GM12878 (cell line): ENCODE measurements at regions not wholly inside any gene's neighbourhood (a gene's known extent, or its start where the extent isn't known, plus 50 kb on each side); places are given as distances from the start of the nearest gene placed in this dataset.

Experiments used
- ATAC-seq: fragments of 200-7000 bp; cut with Tn5 transposase; 3 replicates; pipeline ENCODE4 v1.9.1; 2020; ENCODE audit warnings: mild to moderate bottlenecking, moderate library complexity
- BruUV-seq: library from RNA; stranded (reverse); fragments of 400-500 nt; replicated peaks from 2 replicates; lab custom pipeline; 2021; lab: Mats Ljungman, UMichigan
- CTCF ChIA-PET: fragments of 300-600 bp; sonication (Branson Sonifier 250); formaldehyde crosslinking; extraction: SDS; loops from one replicate; lab custom pipeline; 2021; ENCODE audit warnings: inconsistent platforms; lab: Yijun Ruan, JAX
- POLR2A ChIA-PET: fragments of 350-600 bp; formaldehyde crosslinking; extraction: SDS; loops from one replicate; lab custom pipeline; 2021; ENCODE audit warnings: inconsistent platforms; lab: Charles Lee
- RAD21 ChIA-PET: fragments of 300-600 bp; sonication (Branson Sonifier 250); formaldehyde crosslinking; loops from one replicate; lab custom pipeline; 2023; ENCODE audit warnings: antibody characterized with exemption; ENCODE audit not compliant: unreplicated experiment; lab: Charles Lee
- SMC1A ChIA-PET: fragments of 300-600 bp; sonication (Branson Sonifier 250); formaldehyde crosslinking; loops from one replicate; lab custom pipeline; 2023; ENCODE audit not compliant: unreplicated experiment, uncharacterized antibody; lab: Charles Lee
- DNase-seq: peaks from one replicate; pipeline ENCODE4 v3.0.0-alpha.2; 2011; ENCODE audit warnings: low read depth, low spot score
- FAIRE-seq: peaks from 3 replicates; lab custom pipeline; 2011; peaks lifted over from hg19 to GRCh38; lab: Jason Lieb, UNC
- H2AFZ ChIP-seq: 2 replicates; pipeline ENCODE4 v1.6.0; 2011; ENCODE audit warnings: low read depth, low read length, control low read depth; ENCODE audit not compliant: control insufficient read depth
- H3K27ac ChIP-seq: 2 replicates; pipeline ENCODE4 v1.5.1; 2011; ENCODE audit warnings: control low read depth; ENCODE audit not compliant: control insufficient read depth, insufficient read depth
- H3K27me3 ChIP-seq, 2 experiments: replicated peaks in 1 of 2; 2 replicates each; pipeline versions ENCODE4 v1.6.0 to v1.6.1; 2011; ENCODE audit warnings: low read length in 1 of 2; ENCODE audit not compliant: control insufficient read depth in 2 of 2, insufficient read depth in 2 of 2
- H3K36me3 ChIP-seq, 2 experiments: 2 replicates each; pipeline ENCODE4 v1.5.1; 2011; ENCODE audit warnings: low read length in 1 of 2; ENCODE audit not compliant: control insufficient read depth in 2 of 2, insufficient read depth in 2 of 2
- H3K4me1 ChIP-seq: 2 replicates; pipeline ENCODE4 v1.6.1; 2011; ENCODE audit warnings: mild to moderate bottlenecking, low read length, moderate library complexity, mixed read lengths; ENCODE audit not compliant: control insufficient read depth, insufficient read depth
- H3K4me2 ChIP-seq: 2 replicates; pipeline ENCODE4 v1.6.0; 2011; ENCODE audit warnings: control low read depth; ENCODE audit not compliant: control insufficient read depth, insufficient read depth
- H3K4me3 ChIP-seq: fragments of 200-600 bp; sonication (generic); 2 replicates; pipeline ENCODE4 v1.5.1; 2016
- H3K79me2 ChIP-seq: 2 replicates; pipeline ENCODE4 v1.6.0; 2011; ENCODE audit warnings: low read length; ENCODE audit not compliant: control insufficient read depth, insufficient read depth
- H3K9ac ChIP-seq: 2 replicates; pipeline ENCODE4 v1.8.0; 2011; ENCODE audit warnings: low read length, control low read depth, mixed read lengths; ENCODE audit not compliant: control insufficient read depth, insufficient read depth
- H3K9me3 ChIP-seq: replicated peaks from 3 replicates; pipeline ENCODE4 v1.5.1; 2011; ENCODE audit warnings: mild to moderate bottlenecking, low read length; ENCODE audit not compliant: control insufficient read depth, insufficient read depth
- H4K20me1 ChIP-seq: 2 replicates; pipeline ENCODE4 v1.6.0; 2011; ENCODE audit not compliant: control insufficient read depth, insufficient read depth
- BCLAF1 ChIP-seq: fragments of 450-650 bp; IDR thresholded peaks from 2 replicates; pipeline ENCODE4 v1.6.1; 2017; ENCODE audit warnings: antibody characterized with exemption, mild to moderate bottlenecking, moderate library complexity
- CEBPZ ChIP-seq: fragments of 150-350 bp; IDR thresholded peaks from 2 replicates; pipeline ENCODE4 v1.6.1; 2016; ENCODE audit warnings: low read depth, low read length
- CREM ChIP-seq: IDR thresholded peaks from 2 replicates; pipeline ENCODE4 v1.6.1; 2014; ENCODE audit warnings: antibody characterized with exemption, low read depth
- IKZF1 ChIP-seq: fragments of 450-650 bp; conservative IDR thresholded peaks from 2 replicates; pipeline ENCODE4 v1.6.1; 2017; ENCODE audit warnings: antibody characterized with exemption, mild to moderate bottlenecking
- JUNB ChIP-seq: IDR thresholded peaks from 2 replicates; pipeline ENCODE4 v1.6.1; 2016; ENCODE audit warnings: antibody characterized with exemption, mild to moderate bottlenecking
- MYB ChIP-seq: fragments of 150-350 bp; IDR thresholded peaks from 2 replicates; pipeline ENCODE4 v1.6.1; 2014; ENCODE audit warnings: mild to moderate bottlenecking, low read depth, low read length, borderline replicate concordance
- RB1 ChIP-seq: fragments of 450-650 bp; formaldehyde crosslinking; IDR thresholded peaks from 2 replicates; pipeline ENCODE4 v1.6.1; 2017; ENCODE audit warnings: mild to moderate bottlenecking, borderline replicate concordance
- SIX5 ChIP-seq: IDR thresholded peaks from 2 replicates; pipeline ENCODE4 v1.6.1; 2011; ENCODE audit warnings: mild to moderate bottlenecking, low read depth, low read length, moderate library complexity; ENCODE audit not compliant: severe bottlenecking
- STAT1 ChIP-seq: fragments of 450-650 bp; conservative IDR thresholded peaks from 2 replicates; pipeline ENCODE4 v1.6.1; 2014; ENCODE audit warnings: antibody characterized with exemption, mild to moderate bottlenecking
- ZBTB33 ChIP-seq: fragments of 450-650 bp; IDR thresholded peaks from 2 replicates; pipeline ENCODE4 v1.6.1; 2017; ENCODE audit warnings: mild to moderate bottlenecking
- WGBS: methylation state at CpG from one replicate; pipeline ENCODE4 v1.1.6; 2016; ENCODE audit warnings: low lambda C conversion rate; ENCODE audit not compliant: insufficient replicate concordance, insufficient coverage; ENCODE audit errors: missing lambda C conversion rate; 5-methylcytosine and 5-hydroxymethylcytosine counted together
- in situ Hi-C: fragments of 300-500 bp; cut with MboI; formaldehyde crosslinking; loops from 9 replicates; pipeline ENCODE4 v1.14.3; 2018; ENCODE audit warnings: mixed read lengths
- intact Hi-C: fragments of 100-400 bp; cut with micrococcal nuclease; formaldehyde crosslinking; loops from one replicate; pipeline ENCODE4 v1.14.2; 2022; ENCODE audit not compliant: unreplicated experiment
- TF ChIP-seq, protein P1 (sequence below): fragments of 450-650 bp; IDR thresholded peaks from 2 replicates; pipeline ENCODE4 v1.6.1; 2016; ENCODE audit warnings: mild to moderate bottlenecking
- TF ChIP-seq, protein P2 (sequence below): IDR thresholded peaks from 2 replicates; pipeline ENCODE4 v1.6.1; 2011; ENCODE audit warnings: low read depth, mild to moderate bottlenecking, low read length, moderate library complexity, borderline replicate concordance; ENCODE audit errors: extremely low read depth

GRCh38 chr11:70574725-70575347 is 176.5 kb downstream of the CTTN start:
- POLR2A ChIA-PET: no interaction called here
- H3K4me2 ChIP-seq: no peak overlapping the region
- H3K36me3 ChIP-seq: no peaks in the 10 kb centered on the region
- SMC1A ChIA-PET: no interaction called here
- H3K79me2 ChIP-seq: no peaks in the 10 kb centered on the region
- 40% methylated on average over 12 of the region's 12 CpGs for WGBS
- H3K4me1 ChIP-seq: no peaks in the 10 kb centered on the region
- in situ Hi-C loops: no loop called here
- intact Hi-C loops: no loop called here
- no peaks in the 10 kb centered on the region for H3K27me3 ChIP-seq
- ATAC-seq (no peak), FAIRE-seq (no peak), DNase-seq (no peak)
- no TSS peak for BruUV-seq
- no peaks in the 10 kb centered on the region for H3K9me3 ChIP-seq
- H3K9ac ChIP-seq: no peak overlapping the region
- no peak overlapping the region for H3K4me3 ChIP-seq
- H4K20me1 ChIP-seq: no peaks in the 10 kb centered on the region
- no peak overlapping the region for H3K27ac ChIP-seq
- H2AFZ ChIP-seq: no peak overlapping the region
- CTCF ChIA-PET: no interaction called here
- RAD21 ChIA-PET: interaction anchor here (0.6 kb wide), 1 partner anchor 120 kb away, joined by 3 read pairs; no protein-coding TSS in a partner anchor
- TF ChIP-seq CEBPZ (no peak), STAT1 (no peak), JUNB (no peak), MYB (no peak), SIX5 (no peak), IKZF1 (no peak), BCLAF1 (no peak), RB1 (no peak), CREM (no peak), ZBTB33 (no peak)
- TF ChIP-seq, protein P1, sequence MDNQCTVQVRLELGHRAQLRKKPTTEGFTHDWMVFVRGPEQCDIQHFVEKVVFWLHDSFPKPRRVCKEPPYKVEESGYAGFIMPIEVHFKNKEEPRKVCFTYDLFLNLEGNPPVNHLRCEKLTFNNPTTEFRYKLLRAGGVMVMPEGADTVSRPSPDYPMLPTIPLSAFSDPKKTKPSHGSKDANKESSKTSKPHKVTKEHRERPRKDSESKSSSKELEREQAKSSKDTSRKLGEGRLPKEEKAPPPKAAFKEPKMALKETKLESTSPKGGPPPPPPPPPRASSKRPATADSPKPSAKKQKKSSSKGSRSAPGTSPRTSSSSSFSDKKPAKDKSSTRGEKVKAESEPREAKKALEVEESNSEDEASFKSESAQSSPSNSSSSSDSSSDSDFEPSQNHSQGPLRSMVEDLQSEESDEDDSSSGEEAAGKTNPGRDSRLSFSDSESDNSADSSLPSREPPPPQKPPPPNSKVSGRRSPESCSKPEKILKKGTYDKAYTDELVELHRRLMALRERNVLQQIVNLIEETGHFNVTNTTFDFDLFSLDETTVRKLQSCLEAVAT: no peak
- TF ChIP-seq, protein P2, sequence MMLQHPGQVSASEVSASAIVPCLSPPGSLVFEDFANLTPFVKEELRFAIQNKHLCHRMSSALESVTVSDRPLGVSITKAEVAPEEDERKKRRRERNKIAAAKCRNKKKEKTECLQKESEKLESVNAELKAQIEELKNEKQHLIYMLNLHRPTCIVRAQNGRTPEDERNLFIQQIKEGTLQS: no peak
